ACHN (cell line): ENCODE measurements at regions not wholly inside any gene's neighbourhood (a gene's known extent, or its start where the extent isn't known, plus 50 kb on each side); places are given as distances from the start of the nearest gene placed in this dataset.
"Not testable (repeated sequence)": the region's sequence is repeated elsewhere in the genome, so short reads cannot be mapped to it uniquely, and the experiment has no call there.

Source experiments
- DNase-seq: peaks from one replicate; pipeline ENCODE4 v3.0.0-alpha.2; 2015
- in situ Hi-C: cut with HindIII; loops from 2 replicates; pipeline ENCODE4 v1.10.0; 2017; ENCODE audit warnings: low sequenced_read_pairs, low pct_ligation_motif_present, low pct_unique_long_range_greater_than_20kb

- in situ Hi-C loops, result no loop called here
- DNase-seq, result no peak
Measured at GRCh38 chr9:84492366-84493159, 152.0 kb upstream of the SLC28A3 start.

DNA sequence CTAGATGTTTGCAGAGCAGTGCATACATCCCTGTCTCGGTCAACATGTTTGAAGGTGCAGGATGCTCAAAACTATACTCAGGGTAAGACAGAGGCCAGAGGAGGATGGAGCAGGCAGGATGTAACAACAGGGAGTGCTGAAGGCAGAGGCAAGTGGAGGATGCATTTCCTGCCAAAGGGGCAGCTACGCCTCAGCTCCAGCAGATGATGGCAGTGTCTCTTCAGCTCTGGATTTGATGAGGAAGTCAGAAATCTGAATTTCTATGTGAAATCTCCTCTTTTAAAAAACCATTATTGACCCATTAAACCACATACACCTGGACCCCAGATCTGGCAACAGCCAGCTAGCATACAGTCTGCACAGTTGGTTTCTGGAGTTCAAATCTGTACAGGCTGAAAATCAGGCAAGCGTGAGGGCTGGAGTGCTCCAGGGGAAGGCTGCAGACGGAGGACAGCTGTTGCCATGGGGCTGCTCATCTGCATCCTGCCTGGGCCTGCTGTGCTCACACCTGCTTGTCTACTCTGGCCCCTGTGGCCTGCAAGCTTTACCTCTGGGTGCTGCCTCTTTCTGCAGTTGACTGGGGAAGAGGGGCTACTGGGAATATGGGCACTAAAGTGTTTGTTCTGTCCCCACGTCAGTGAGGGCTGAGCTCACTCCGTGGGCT is 152.9 kb upstream of the SLC28A3 start:
- in situ Hi-C loops, result no loop called here
- DNase-seq, result no peak

GRCh38 chr9:84499969-84500582 is 159.5 kb upstream of the SLC28A3 start:
- in situ Hi-C loops, result no loop called here
- no peak for DNase-seq

GRCh38 chr9:84500826-84501225 is 160.3 kb upstream of the SLC28A3 start:
- DNase-seq, result no peak
- in situ Hi-C loops, result no loop called here

GRCh38 chr9:84501587-84501986 is 161.0 kb upstream of the SLC28A3 start:
- in situ Hi-C loops, result no loop called here
- no peak for DNase-seq

- in situ Hi-C loops, result no loop called here
- DNase-seq, result no peak
Measured at GRCh38 chr9:84502066-84502465, 161.5 kb upstream of the SLC28A3 start.

DNA sequence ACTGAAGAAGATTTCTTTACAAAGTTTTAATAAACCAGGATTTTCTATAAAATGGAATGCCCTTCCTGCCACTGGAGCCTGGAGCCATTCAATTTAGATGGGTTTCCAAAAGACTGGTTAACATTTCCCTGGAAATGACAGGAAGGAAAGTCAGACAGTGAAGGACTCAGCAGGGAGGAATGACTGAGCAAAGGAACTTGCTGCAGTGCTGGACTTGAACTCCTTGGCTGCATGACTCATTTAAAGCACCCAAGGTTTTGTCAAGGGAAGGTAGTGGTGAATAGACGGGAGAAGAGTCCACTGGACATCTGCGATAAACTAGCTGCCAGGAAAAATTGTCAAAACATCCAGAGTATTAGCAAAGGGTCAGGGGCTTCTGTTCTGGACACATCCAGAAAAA is 163.8 kb upstream of the SLC28A3 start:
- no peak for DNase-seq
- in situ Hi-C loops, result no loop called here

DNA sequence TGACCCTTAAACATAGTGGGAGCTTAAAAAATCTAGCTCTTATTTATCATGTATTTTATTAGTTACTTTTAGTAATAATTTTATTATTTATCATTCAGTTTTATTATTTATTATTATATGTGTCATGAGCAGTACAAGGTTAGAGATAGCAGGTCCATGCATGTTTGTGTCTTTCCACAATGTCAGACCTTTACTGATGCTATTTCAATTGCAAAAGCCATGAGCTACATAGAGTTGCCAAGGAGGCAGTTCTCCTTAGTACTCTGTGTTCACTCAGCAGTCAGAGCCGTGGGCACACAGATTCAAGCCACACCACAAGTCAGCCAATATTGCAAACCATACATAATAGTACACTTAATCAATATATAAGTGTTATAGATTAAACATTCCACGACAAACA is 157.9 kb upstream of the NTRK2 start:
- DNase-seq, result no peak
- in situ Hi-C loops, result no loop called here

GRCh38 chr9:84512493-84512892 is 157.0 kb upstream of the NTRK2 start:
- no peak for DNase-seq
- in situ Hi-C loops, result no loop called here

GRCh38 chr9:84513473-84513872 is 156.1 kb upstream of the NTRK2 start:
- in situ Hi-C loops, result no loop called here
- DNase-seq, result no peak

- in situ Hi-C loops, result no loop called here
Measured at GRCh38 chr9:84513979-84514378, 155.6 kb upstream of the NTRK2 start.

DNA sequence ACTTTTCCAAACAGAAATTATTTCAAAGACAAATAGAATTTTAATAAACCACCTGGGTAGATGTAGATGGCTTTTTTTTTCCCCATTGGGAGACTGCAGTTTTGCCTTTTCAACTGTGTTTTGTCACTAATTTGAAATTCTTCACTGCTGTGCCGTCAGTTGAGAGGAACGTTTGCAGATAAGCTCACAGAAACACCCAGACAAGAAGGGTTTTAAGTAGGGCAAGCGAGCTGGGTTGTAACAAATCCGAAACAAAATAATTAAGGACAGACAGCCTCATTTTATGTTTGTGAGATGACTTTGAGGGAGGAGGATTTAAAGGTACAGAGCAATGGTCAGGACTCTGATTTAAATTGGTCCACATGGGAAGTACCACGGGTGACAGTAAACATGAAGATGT is 155.1 kb upstream of the NTRK2 start:
- DNase-seq, result no peak
- in situ Hi-C loops, result no loop called here

More at GRCh38 chr9:84513979-84514378, 155.6 kb upstream of the NTRK2 start:
- DNase-seq, result no peak

GRCh38 chr9:84517026-84517425 is 152.5 kb upstream of the NTRK2 start:
- in situ Hi-C loops, result no loop called here
- no peak for DNase-seq

- no peak for DNase-seq
- in situ Hi-C loops, result no loop called here
Measured at GRCh38 chr9:84519413-84519812, 150.1 kb upstream of the NTRK2 start.

GRCh38 chr9:84521208-84521607 is 148.3 kb upstream of the NTRK2 start:
- no peak for DNase-seq
- in situ Hi-C loops, result no loop called here

GRCh38 chr9:84526211-84526610 is 143.3 kb upstream of the NTRK2 start:
- DNase-seq, in situ Hi-C loops: not testable (repeated sequence)

DNA sequence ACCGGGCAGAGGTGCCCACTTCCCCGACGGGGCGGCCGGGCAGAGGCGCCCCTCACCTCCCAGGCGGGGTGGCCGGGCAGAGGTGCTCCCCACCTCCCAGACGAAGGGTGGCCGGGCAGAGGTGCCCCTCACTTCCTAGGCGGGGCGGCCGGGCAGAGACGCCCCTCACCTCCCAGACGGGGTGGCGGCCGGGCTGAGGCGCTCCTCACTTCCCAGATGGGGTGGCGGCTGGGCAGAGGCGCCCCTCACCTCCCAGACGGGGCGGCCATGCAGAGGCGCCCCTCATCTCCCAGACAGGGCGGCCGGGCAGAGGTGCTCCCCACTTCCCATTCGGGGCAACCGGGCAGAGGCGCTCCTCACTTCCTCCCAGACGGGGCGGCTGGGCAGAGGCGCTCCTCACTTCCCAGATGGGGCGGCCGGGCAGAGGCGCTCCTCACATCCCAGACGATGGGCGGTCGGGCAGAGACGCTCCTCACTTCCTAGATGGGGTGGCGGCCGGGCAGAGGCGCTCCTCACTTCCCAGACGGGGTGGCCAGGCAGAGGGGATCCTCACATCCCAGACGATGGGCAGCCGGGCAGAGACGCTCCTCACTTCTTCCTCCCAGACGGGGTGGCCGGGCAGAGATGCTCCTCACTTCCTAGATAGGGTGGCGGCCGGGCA is 142.3 kb upstream of the NTRK2 start:
- DNase-seq, in situ Hi-C loops: not testable (repeated sequence)

DNA sequence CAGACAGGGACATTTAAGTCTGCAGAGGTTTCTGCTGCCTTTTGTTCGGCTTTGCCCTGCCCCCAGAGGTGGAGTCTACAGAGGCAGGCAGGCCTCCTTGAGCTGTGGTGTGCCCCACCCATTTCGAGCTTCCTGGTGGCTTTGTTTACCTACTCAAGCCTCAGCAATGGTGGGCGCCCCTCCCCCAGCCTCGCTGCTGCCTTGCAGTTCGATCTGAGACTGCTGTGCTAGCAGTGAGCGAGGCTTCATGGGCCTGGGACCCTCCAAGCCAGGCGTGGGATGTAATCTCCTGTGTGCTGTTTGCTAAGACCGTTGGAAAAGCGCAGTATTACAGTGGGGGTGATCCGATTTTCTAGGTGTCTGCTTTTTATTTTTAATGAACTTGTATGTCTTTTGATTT is 133.6 kb upstream of the NTRK2 start:
- in situ Hi-C loops, DNase-seq: not testable (repeated sequence)

DNA sequence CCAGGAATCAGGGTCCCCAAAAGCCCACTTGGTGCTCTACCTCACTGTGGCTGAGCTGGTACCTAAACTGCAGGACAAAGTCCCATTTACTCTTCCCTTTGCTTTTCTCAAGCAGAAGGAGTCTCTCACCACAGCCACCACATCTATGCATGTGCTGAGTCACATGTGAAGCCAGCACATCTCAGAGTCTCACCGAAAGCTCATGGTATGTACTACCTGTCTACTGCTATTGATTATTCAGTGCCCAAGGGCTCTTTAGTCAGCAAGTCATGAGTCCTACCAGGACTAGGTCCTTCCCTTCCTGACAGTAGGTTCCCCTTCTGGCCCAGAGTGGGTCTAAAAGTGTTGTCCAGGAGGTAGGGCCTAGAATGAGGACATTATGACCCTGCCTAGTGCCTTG is 130.7 kb upstream of the NTRK2 start:
- no peak for DNase-seq
- in situ Hi-C loops, result no loop called here
